GM12878 (cell line): ENCODE measurements at regions not wholly inside any gene's neighbourhood (a gene's known extent, or its start where the extent isn't known, plus 50 kb on each side); places are given as distances from the start of the nearest gene placed in this dataset.

ENCODE experiments used
- ATAC-seq: fragments of 200-7000 bp; cut with Tn5 transposase; 3 replicates; pipeline ENCODE4 v1.9.1; 2020; ENCODE audit warnings: mild to moderate bottlenecking, moderate library complexity
- BruUV-seq: library from RNA; stranded (reverse); fragments of 400-500 nt; replicated peaks from 2 replicates; lab custom pipeline; 2021; lab: Mats Ljungman, UMichigan
- CTCF ChIA-PET: fragments of 300-600 bp; sonication (Branson Sonifier 250); formaldehyde crosslinking; extraction: SDS; loops from one replicate; lab custom pipeline; 2021; ENCODE audit warnings: inconsistent platforms; lab: Yijun Ruan, JAX
- POLR2A ChIA-PET: fragments of 350-600 bp; formaldehyde crosslinking; extraction: SDS; loops from one replicate; lab custom pipeline; 2021; ENCODE audit warnings: inconsistent platforms; lab: Charles Lee
- RAD21 ChIA-PET: fragments of 300-600 bp; sonication (Branson Sonifier 250); formaldehyde crosslinking; loops from one replicate; lab custom pipeline; 2023; ENCODE audit warnings: antibody characterized with exemption; ENCODE audit not compliant: unreplicated experiment; lab: Charles Lee
- SMC1A ChIA-PET: fragments of 300-600 bp; sonication (Branson Sonifier 250); formaldehyde crosslinking; loops from one replicate; lab custom pipeline; 2023; ENCODE audit not compliant: unreplicated experiment, uncharacterized antibody; lab: Charles Lee
- DNase-seq: peaks from one replicate; pipeline ENCODE4 v3.0.0-alpha.2; 2011; ENCODE audit warnings: low read depth, low spot score
- FAIRE-seq: peaks from 3 replicates; lab custom pipeline; 2011; peaks lifted over from hg19 to GRCh38; lab: Jason Lieb, UNC
- H2AFZ ChIP-seq: 2 replicates; pipeline ENCODE4 v1.6.0; 2011; ENCODE audit warnings: low read depth, low read length, control low read depth; ENCODE audit not compliant: control insufficient read depth
- H3K27ac ChIP-seq: 2 replicates; pipeline ENCODE4 v1.5.1; 2011; ENCODE audit warnings: control low read depth; ENCODE audit not compliant: control insufficient read depth, insufficient read depth
- H3K27me3 ChIP-seq, 2 experiments: replicated peaks in 1 of 2; 2 replicates each; pipeline versions ENCODE4 v1.6.0 to v1.6.1; 2011; ENCODE audit warnings: low read length in 1 of 2; ENCODE audit not compliant: control insufficient read depth in 2 of 2, insufficient read depth in 2 of 2
- H3K36me3 ChIP-seq, 2 experiments: 2 replicates each; pipeline ENCODE4 v1.5.1; 2011; ENCODE audit warnings: low read length in 1 of 2; ENCODE audit not compliant: control insufficient read depth in 2 of 2, insufficient read depth in 2 of 2
- H3K4me1 ChIP-seq: 2 replicates; pipeline ENCODE4 v1.6.1; 2011; ENCODE audit warnings: mild to moderate bottlenecking, low read length, moderate library complexity, mixed read lengths; ENCODE audit not compliant: control insufficient read depth, insufficient read depth
- H3K4me2 ChIP-seq: 2 replicates; pipeline ENCODE4 v1.6.0; 2011; ENCODE audit warnings: control low read depth; ENCODE audit not compliant: control insufficient read depth, insufficient read depth
- H3K4me3 ChIP-seq: fragments of 200-600 bp; sonication (generic); 2 replicates; pipeline ENCODE4 v1.5.1; 2016
- H3K79me2 ChIP-seq: 2 replicates; pipeline ENCODE4 v1.6.0; 2011; ENCODE audit warnings: low read length; ENCODE audit not compliant: control insufficient read depth, insufficient read depth
- H3K9ac ChIP-seq: 2 replicates; pipeline ENCODE4 v1.8.0; 2011; ENCODE audit warnings: low read length, control low read depth, mixed read lengths; ENCODE audit not compliant: control insufficient read depth, insufficient read depth
- H3K9me3 ChIP-seq: replicated peaks from 3 replicates; pipeline ENCODE4 v1.5.1; 2011; ENCODE audit warnings: mild to moderate bottlenecking, low read length; ENCODE audit not compliant: control insufficient read depth, insufficient read depth
- H4K20me1 ChIP-seq: 2 replicates; pipeline ENCODE4 v1.6.0; 2011; ENCODE audit not compliant: control insufficient read depth, insufficient read depth
- E2F4 ChIP-seq: IDR thresholded peaks from 2 replicates; pipeline ENCODE4 v1.6.1; 2012; ENCODE audit warnings: low read depth, low read length, improper control_type of control experiment
- FOXM1 ChIP-seq: IDR thresholded peaks from 2 replicates; pipeline ENCODE4 v1.6.1; 2012; ENCODE audit warnings: low read depth, mild to moderate bottlenecking, inconsistent platforms, low read length, moderate library complexity
- HCFC1 ChIP-seq: fragments of 150-350 bp; IDR thresholded peaks from 2 replicates; pipeline ENCODE4 v1.6.1; 2014; ENCODE audit warnings: low read length
- MEF2B ChIP-seq: fragments of 450-650 bp; IDR thresholded peaks from 2 replicates; pipeline ENCODE4 v1.6.1; 2018; ENCODE audit warnings: mild to moderate bottlenecking, moderate library complexity; ENCODE audit not compliant: partially characterized antibody, poor library complexity, severe bottlenecking
- MTA3 ChIP-seq: IDR thresholded peaks from 2 replicates; pipeline ENCODE4 v1.6.1; 2012; ENCODE audit warnings: low read length, inconsistent platforms, borderline replicate concordance
- RELB ChIP-seq: fragments of 450-650 bp; IDR thresholded peaks from 2 replicates; pipeline ENCODE4 v1.6.1; 2017; ENCODE audit warnings: low read depth, mild to moderate bottlenecking, moderate library complexity
- REST ChIP-seq: IDR thresholded peaks from 2 replicates; pipeline ENCODE4 v1.6.1; 2012; ENCODE audit warnings: mild to moderate bottlenecking, low read depth, low read length
- WRNIP1 ChIP-seq: IDR thresholded peaks from 2 replicates; pipeline ENCODE4 v1.6.1; 2011; ENCODE audit warnings: low read depth, low read length, improper control_type of control experiment, borderline replicate concordance
- ZNF687 ChIP-seq: fragments of 450-650 bp; IDR thresholded peaks from 2 replicates; pipeline ENCODE4 v1.6.1; 2017; ENCODE audit warnings: mild to moderate bottlenecking, moderate library complexity
- whole genome bisulfite sequencing: methylation state at CpG from one replicate; pipeline ENCODE4 v1.1.6; 2016; ENCODE audit warnings: low lambda C conversion rate; ENCODE audit not compliant: insufficient replicate concordance, insufficient coverage; ENCODE audit errors: missing lambda C conversion rate; 5-methylcytosine and 5-hydroxymethylcytosine counted together
- in situ Hi-C: fragments of 300-500 bp; cut with MboI; formaldehyde crosslinking; loops from 9 replicates; pipeline ENCODE4 v1.14.3; 2018; ENCODE audit warnings: mixed read lengths
- intact Hi-C: fragments of 100-400 bp; cut with micrococcal nuclease; formaldehyde crosslinking; loops from one replicate; pipeline ENCODE4 v1.14.2; 2022; ENCODE audit not compliant: unreplicated experiment
- TF ChIP-seq, protein P1 (sequence below): fragments of 450-650 bp; IDR thresholded peaks from 2 replicates; pipeline ENCODE4 v1.6.1; 2016; ENCODE audit warnings: mild to moderate bottlenecking

DNA sequence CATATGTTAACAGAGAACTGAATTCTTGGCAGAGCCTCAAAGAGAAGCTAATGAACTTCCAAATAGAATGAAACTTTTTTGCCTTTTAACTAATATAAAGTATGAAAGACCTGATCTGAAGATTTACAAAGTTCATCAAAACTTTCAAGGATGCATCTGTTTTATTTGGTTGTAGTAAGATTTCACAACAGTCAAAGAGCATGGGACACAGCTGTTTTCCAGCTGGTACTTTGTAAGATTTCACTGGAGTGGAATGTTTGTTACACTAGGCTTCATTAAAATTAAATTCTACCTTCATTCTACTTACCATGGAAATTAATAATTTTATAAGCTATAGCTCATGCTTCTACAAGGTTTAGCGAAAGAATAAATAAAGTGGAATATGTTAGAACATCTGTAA is 351.2 kb downstream of the SLC6A15 start (continued):
- no peak for TF ChIP-seq E2F4
- no peak for TF ChIP-seq HCFC1
- no peak for TF ChIP-seq ZNF687

DNA sequence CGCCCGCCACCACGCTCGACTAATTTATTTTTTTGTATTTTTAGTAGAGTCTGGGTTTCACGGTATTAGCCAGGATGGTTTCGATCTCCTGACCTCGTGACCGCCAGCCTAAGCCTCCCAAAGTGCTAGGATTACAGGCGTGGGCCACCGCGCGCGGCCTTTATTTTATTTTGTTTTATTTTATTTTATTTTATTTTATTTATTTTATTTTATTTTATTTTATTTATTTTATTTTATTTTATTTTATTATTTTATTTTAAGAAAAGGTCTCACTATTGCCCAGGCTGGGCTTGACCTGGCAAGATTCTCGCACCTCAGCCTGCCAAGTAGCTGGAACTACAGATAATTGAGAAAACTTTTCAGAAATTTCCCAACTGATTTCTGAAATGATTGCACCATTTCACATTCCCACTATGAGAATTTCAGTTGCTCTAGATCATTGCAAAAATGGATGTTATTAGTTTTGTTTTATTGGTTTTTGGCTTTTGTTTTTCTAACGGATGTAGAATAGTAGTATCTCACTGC is 358.3 kb downstream of the SLC6A15 start:
- H3K4me3 ChIP-seq: no peak overlapping the region
- no peak overlapping the region for H3K4me2 ChIP-seq
- ChIA-PET RAD21 (no interaction called here), POLR2A (no interaction called here), SMC1A (no interaction called here), CTCF (no interaction called here)
- FAIRE-seq: no peak
- BruUV-seq: no TSS peak
- in situ Hi-C loops (no loop called here), intact Hi-C loops (no loop called here)
- no peaks in the 10 kb centered on the region for H4K20me1 ChIP-seq
- WGBS: 79% methylated on average over 15 of the region's 15 CpGs
- H2AFZ ChIP-seq: no peak overlapping the region
- H3K9me3 ChIP-seq: no peaks in the 10 kb centered on the region
- no peaks in the 10 kb centered on the region for H3K27me3 ChIP-seq
- H3K4me1 ChIP-seq: no peaks in the 10 kb centered on the region
- no peaks in the 10 kb centered on the region for H3K36me3 ChIP-seq
- no peak for ATAC-seq
- H3K9ac ChIP-seq: no peak overlapping the region
- no peak for DNase-seq
- no peaks in the 10 kb centered on the region for H3K79me2 ChIP-seq
- no peak overlapping the region for H3K27ac ChIP-seq
- TF ChIP-seq MTA3 (no peak), MEF2B (no peak), FOXM1 (no peak), WRNIP1 (no peak), RELB (no peak), REST (no peak)
- TF ChIP-seq, protein P1, sequence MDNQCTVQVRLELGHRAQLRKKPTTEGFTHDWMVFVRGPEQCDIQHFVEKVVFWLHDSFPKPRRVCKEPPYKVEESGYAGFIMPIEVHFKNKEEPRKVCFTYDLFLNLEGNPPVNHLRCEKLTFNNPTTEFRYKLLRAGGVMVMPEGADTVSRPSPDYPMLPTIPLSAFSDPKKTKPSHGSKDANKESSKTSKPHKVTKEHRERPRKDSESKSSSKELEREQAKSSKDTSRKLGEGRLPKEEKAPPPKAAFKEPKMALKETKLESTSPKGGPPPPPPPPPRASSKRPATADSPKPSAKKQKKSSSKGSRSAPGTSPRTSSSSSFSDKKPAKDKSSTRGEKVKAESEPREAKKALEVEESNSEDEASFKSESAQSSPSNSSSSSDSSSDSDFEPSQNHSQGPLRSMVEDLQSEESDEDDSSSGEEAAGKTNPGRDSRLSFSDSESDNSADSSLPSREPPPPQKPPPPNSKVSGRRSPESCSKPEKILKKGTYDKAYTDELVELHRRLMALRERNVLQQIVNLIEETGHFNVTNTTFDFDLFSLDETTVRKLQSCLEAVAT: no peak
